ENCODE measurements at regions not wholly inside any gene's neighbourhood (a gene's known extent, or its start where the extent isn't known, plus 50 kb on each side); places are given as distances from the start of the nearest gene placed in this dataset.

DNA sequence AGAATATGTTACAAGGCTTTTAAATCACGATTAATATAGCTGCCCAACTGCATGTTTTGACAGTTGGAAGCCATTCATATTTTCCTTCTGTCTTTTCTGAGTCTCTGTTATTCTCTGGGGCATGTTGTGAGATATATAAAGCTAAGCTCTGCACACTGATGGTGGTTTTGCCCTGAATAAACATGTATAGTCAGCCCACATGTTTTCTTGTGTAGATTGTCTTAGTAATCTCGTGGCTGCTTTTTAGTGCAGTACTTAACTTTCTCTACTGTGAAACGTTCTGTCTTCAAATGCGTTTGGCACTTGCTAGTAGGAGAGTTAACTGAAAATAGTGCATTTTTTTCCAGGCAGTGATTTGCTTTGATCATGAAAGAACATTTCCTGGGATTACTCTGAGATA is 268.5 kb downstream of the DNAJB9 start:
- 14 to 24% (median 16%) methylated on average over 4 of the region's 4 CpGs for WGBS, 3 donors
- ATAC-seq (no peak), DNase-seq (no peak)
- H3K27me3 ChIP-seq (ENCODE audit: insufficient read depth in 3 of 3, low read length in 2 of 3): no peaks in the 10 kb centered on the region
- H3K9me3 ChIP-seq: peaks cover 12% of the 10 kb centered on the region
- H3K36me3 ChIP-seq (ENCODE audit: insufficient read depth in 1 of 2, low read depth in 1 of 2): no peaks in the 10 kb centered on the region
- H3K4me3 ChIP-seq: no peak overlapping the region
- TF ChIP-seq, protein P1, sequence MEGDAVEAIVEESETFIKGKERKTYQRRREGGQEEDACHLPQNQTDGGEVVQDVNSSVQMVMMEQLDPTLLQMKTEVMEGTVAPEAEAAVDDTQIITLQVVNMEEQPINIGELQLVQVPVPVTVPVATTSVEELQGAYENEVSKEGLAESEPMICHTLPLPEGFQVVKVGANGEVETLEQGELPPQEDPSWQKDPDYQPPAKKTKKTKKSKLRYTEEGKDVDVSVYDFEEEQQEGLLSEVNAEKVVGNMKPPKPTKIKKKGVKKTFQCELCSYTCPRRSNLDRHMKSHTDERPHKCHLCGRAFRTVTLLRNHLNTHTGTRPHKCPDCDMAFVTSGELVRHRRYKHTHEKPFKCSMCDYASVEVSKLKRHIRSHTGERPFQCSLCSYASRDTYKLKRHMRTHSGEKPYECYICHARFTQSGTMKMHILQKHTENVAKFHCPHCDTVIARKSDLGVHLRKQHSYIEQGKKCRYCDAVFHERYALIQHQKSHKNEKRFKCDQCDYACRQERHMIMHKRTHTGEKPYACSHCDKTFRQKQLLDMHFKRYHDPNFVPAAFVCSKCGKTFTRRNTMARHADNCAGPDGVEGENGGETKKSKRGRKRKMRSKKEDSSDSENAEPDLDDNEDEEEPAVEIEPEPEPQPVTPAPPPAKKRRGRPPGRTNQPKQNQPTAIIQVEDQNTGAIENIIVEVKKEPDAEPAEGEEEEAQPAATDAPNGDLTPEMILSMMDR (IDR thresholded peaks at IDR 0.05): no peak
- H3K27ac ChIP-seq: no peak overlapping the region
- H3K4me1 ChIP-seq: no peaks in the 10 kb centered on the region
- intact Hi-C loops (cut with DNase I): no loop called here

DNA sequence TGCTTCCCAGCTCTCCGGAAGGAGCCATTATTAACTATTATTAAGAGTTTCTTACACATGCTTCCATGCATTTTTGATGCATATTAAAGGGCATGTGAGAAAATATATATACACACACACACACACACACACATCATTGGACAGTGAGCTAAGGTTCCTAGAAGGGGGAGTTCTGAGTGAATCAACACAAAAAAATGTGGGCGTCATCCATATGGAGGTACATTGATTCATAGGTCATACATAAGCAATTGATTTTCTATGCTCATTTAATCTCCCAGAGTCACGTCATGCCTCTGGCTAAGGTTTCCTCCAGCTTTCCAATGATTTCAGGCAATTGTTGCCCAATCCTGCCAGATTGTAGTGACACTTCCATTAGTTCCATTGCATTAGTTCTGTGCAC is 269.4 kb downstream of the DNAJB9 start:
- WGBS, 3 donors: 13 to 18% (median 17%) methylated on average over 3 of the region's 3 CpGs
- H3K4me3 ChIP-seq: no peak overlapping the region
- intact Hi-C loops (cut with DNase I): no loop called here
- no peaks in the 10 kb centered on the region for H3K36me3 ChIP-seq (ENCODE audit: insufficient read depth in 1 of 2, low read depth in 1 of 2)
- TF ChIP-seq, protein P1 (IDR thresholded peaks at IDR 0.05): no peak
- H3K27ac ChIP-seq: no peak overlapping the region
- ATAC-seq: no peak
- peaks cover 6% of the 10 kb centered on the region for H3K9me3 ChIP-seq
- H3K27me3 ChIP-seq (ENCODE audit: insufficient read depth in 3 of 3, low read length in 2 of 3): no peaks in the 10 kb centered on the region
- DNase-seq: no peak
- no peaks in the 10 kb centered on the region for H3K4me1 ChIP-seq

DNA sequence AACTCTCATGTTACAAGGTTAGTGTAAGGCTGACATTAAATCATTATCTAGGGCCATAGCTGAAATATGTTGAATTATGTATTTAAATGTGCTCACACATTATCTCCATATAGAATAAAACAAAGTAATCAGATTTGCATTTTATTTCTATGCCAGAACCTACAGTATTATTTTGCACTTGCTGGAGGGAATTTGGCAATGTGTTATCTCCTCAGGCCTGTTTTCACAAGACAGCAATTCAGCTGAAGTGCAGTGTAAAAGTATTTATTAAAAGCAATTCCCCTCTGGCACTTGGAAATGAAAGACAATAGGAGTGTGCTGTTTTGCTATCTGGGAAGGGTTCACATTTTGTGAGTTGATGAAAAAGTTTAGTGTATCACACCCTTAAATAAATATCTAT is 276.3 kb downstream of the DNAJB9 start:
- TF ChIP-seq, protein P1 (IDR thresholded peaks at IDR 0.05): no peak
- ATAC-seq (no peak), DNase-seq (no peak)
- Histone ChIP-seq H3K4me3 (no peak overlapping the region), H3K27ac (no peak overlapping the region), H3K4me1 (no peaks in the 10 kb centered on the region), H3K27me3 (ENCODE audit: insufficient read depth in 3 of 3, low read length in 2 of 3) (no peaks in the 10 kb centered on the region), H3K36me3 (ENCODE audit: insufficient read depth in 1 of 2, low read depth in 1 of 2) (no peaks in the 10 kb centered on the region), H3K9me3 (no peaks in the 10 kb centered on the region)
- intact Hi-C loops (cut with DNase I): no loop called here

DNA sequence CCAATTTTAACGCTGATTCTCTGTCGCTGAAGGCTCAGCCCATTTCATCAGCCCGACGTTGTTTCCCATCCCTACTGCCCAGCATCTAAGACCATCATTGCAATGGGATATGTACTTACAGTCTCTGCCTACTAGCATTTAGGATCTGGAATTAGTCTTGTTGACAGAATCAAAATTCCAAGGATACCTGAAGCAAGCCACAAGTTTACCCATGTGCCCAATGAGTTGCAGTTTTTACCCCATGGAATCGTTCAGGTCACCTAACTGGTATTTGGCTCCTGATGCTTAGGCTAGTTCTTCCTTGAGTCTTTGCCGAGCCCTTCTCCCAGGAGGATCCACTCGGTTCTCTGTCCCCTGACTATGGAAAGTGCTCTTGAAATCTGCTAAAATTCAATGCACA is 276.8 kb downstream of the DNAJB9 start:
- Histone ChIP-seq H3K36me3 (ENCODE audit: insufficient read depth in 1 of 2, low read depth in 1 of 2) (no peaks in the 10 kb centered on the region), H3K4me3 (no peak overlapping the region), H3K4me1 (no peaks in the 10 kb centered on the region), H3K9me3 (no peaks in the 10 kb centered on the region), H3K27me3 (ENCODE audit: insufficient read depth in 3 of 3, low read length in 2 of 3) (no peaks in the 10 kb centered on the region), H3K27ac (no peak overlapping the region)
- intact Hi-C loops (cut with DNase I): no loop called here
- TF ChIP-seq, protein P1 (IDR thresholded peaks at IDR 0.05): no peak
- no peak for DNase-seq
- 73 to 78% (median 76%) methylated on average over 7 of the region's 7 CpGs for WGBS, 3 donors
- ATAC-seq: no peak

DNA sequence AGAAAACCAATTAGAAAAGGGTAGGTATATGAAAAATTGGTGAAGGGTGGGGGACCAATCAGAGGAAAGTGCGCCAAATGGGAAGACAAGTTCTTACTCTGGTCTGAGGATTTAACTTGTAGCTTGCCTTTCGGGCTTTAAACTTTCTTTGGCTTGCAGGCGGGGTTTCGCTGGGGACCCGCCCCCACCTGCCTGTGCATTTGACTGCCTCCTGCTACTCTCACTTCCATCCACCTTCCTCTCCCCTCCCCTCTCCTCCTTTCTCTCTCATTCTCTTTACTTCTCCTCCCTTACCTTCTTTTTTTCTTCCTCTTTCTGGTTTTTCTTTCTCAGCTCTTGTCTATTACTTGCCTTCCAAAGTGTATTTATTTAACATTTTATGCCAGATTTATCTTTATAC is 278.8 kb downstream of the DNAJB9 start:
- ATAC-seq (no peak), DNase-seq (no peak)
- no peaks in the 10 kb centered on the region for H3K27me3 ChIP-seq (ENCODE audit: insufficient read depth in 3 of 3, low read length in 2 of 3)
- H3K27ac ChIP-seq: no peak overlapping the region
- no peaks in the 10 kb centered on the region for H3K36me3 ChIP-seq (ENCODE audit: insufficient read depth in 1 of 2, low read depth in 1 of 2)
- intact Hi-C loops (cut with DNase I): no loop called here
- TF ChIP-seq, protein P1 (IDR thresholded peaks at IDR 0.05): no peak
- no peaks in the 10 kb centered on the region for H3K4me1 ChIP-seq
- WGBS, 3 donors: 90 to 97% (median 92%) methylated on average over 4 to 5 of the region's 5 CpGs
- no peaks in the 10 kb centered on the region for H3K9me3 ChIP-seq
- H3K4me3 ChIP-seq: no peak overlapping the region
